GM10248 (cell line): ENCODE measurements at regions not wholly inside any gene's neighbourhood (a gene's known extent, or its start where the extent isn't known, plus 50 kb on each side); places are given as distances from the start of the nearest gene placed in this dataset.

Experiments used
- CTCF ChIA-PET: fragments of 300-600 bp; sonication (Branson Sonifier 250); formaldehyde crosslinking; extraction: SDS; loops from one replicate; lab custom pipeline; 2021; ENCODE audit warnings: antibody characterized with exemption; lab: Yijun Ruan, JAX
- POLR2A ChIA-PET: fragments of 350-650 bp; sonication (Branson Sonifier 250); formaldehyde crosslinking; extraction: SDS; loops from one replicate; lab custom pipeline; 2020; ENCODE audit warnings: antibody characterized with exemption; lab: Yijun Ruan, JAX
- DNase-seq: peaks from one replicate; pipeline ENCODE4 v3.0.0; 2012; ENCODE audit errors: extremely low spot score
- CTCF ChIP-seq: IDR thresholded peaks from 2 replicates; pipeline ENCODE4 v1.5.1; 2012; ENCODE audit warnings: mild to moderate bottlenecking, low read depth; ENCODE audit errors: extremely low read depth, missing control alignments, control extremely low read depth

- no peak for DNase-seq
- POLR2A ChIA-PET = no interaction called here
- CTCF ChIA-PET = interaction anchor here (1.0 kb wide), 1 partner anchor 608 kb away, joined by 3 read pairs; no protein-coding TSS in a partner anchor
- no peak for TF ChIP-seq CTCF
Measured at GRCh38 chr4:43853565-43854264, 594.9 kb downstream of the KCTD8 start.

- no peak for DNase-seq
- CTCF ChIA-PET = no interaction called here
- POLR2A ChIA-PET = no interaction called here
- no peak for TF ChIP-seq CTCF
Measured at GRCh38 chr4:43855283-43855682, 593.3 kb downstream of the KCTD8 start.

GRCh38 chr4:43864616-43865146 is 583.9 kb downstream of the KCTD8 start:
- ChIA-PET POLR2A (no interaction called here), CTCF (no interaction called here)
- TF ChIP-seq CTCF = no peak
- no peak for DNase-seq

- DNase-seq = no peak
- ChIA-PET POLR2A (no interaction called here), CTCF (no interaction called here)
- no peak for TF ChIP-seq CTCF
Measured at GRCh38 chr4:43867908-43868307, 580.7 kb downstream of the KCTD8 start.

GRCh38 chr4:43875655-43876054 is 573.0 kb downstream of the KCTD8 start:
- TF ChIP-seq CTCF = no peak
- ChIA-PET POLR2A (no interaction called here), CTCF (no interaction called here)
- no peak for DNase-seq

GRCh38 chr4:43882470-43882869 is 566.1 kb downstream of the KCTD8 start:
- ChIA-PET POLR2A (no interaction called here), CTCF (no interaction called here)
- TF ChIP-seq CTCF = no peak
- no peak for DNase-seq
